Liver (tissue), 8 donors: ENCODE measurements at regions not wholly inside any gene's neighbourhood (a gene's known extent, or its start where the extent isn't known, plus 50 kb on each side); places are given as distances from the start of the nearest gene placed in this dataset.

Experiments
- DNase-seq: peaks from one replicate; pipeline ENCODE4 v3.0.0-alpha.2; 2017; ENCODE audit warnings: low spot score
- H3K27ac ChIP-seq, 2 donors: one replicate each; pipeline ENCODE4 v1.7.0; 2013; ENCODE audit warnings: inconsistent platforms in 2 of 2, low read length in 2 of 2, control low read depth in 1 of 2, low read depth in 1 of 2, mild to moderate bottlenecking in 1 of 2
- H3K27me3 ChIP-seq, 4 donors: one replicate each; pipeline versions ENCODE4 v1.6.1 to v1.7.0; 2013; ENCODE audit warnings: low read length in 3 of 4, inconsistent platforms in 1 of 4, mild to moderate bottlenecking in 1 of 4, moderate library complexity in 1 of 4; ENCODE audit not compliant: control insufficient read depth in 4 of 4, insufficient read depth in 4 of 4
- H3K36me3 ChIP-seq, 4 donors: one replicate each; pipeline versions ENCODE4 v1.6.1 to v1.7.0; 2013; ENCODE audit warnings: low read length in 3 of 4, mild to moderate bottlenecking in 3 of 4, low read depth in 1 of 4, moderate library complexity in 1 of 4; ENCODE audit not compliant: control insufficient read depth in 4 of 4, insufficient read depth in 3 of 4
- H3K4me1 ChIP-seq, 4 donors: one replicate each; pipeline versions ENCODE4 v1.6.1 to v1.7.0; 2013; ENCODE audit warnings: low read length in 3 of 4, mild to moderate bottlenecking in 3 of 4, moderate library complexity in 1 of 4; ENCODE audit not compliant: control insufficient read depth in 4 of 4, insufficient read depth in 4 of 4
- H3K4me3 ChIP-seq, 3 donors: one replicate each; pipeline versions ENCODE4 v1.6.1 to v1.7.0; 2013; ENCODE audit warnings: low read length in 3 of 3, control low read depth in 1 of 3, low read depth in 1 of 3, mild to moderate bottlenecking in 1 of 3
- H3K9ac ChIP-seq, 2 donors: one replicate each; pipeline ENCODE4 v1.7.0; 2013; ENCODE audit warnings: low read length in 2 of 2, mild to moderate bottlenecking in 2 of 2, moderate library complexity in 2 of 2, control low read depth in 1 of 2, low read depth in 1 of 2
- H3K9me3 ChIP-seq, 4 donors: one replicate each; pipeline versions ENCODE4 v1.6.1 to v1.7.0; 2013; ENCODE audit warnings: low read length in 3 of 4; ENCODE audit not compliant: control insufficient read depth in 4 of 4
- EGR1 ChIP-seq, 2 donors: IDR thresholded peaks; 2 replicates each; pipeline ENCODE4 v1.6.1; 2016 to 2018; ENCODE audit warnings: antibody characterized with exemption in 2 of 2, low read depth in 2 of 2
- FOXA1 ChIP-seq: IDR thresholded peaks from 2 replicates; pipeline ENCODE4 v1.6.1; 2016; ENCODE audit warnings: antibody characterized with exemption
- GABPA ChIP-seq, 2 donors: IDR thresholded peaks in 1 of 2; conservative IDR thresholded peaks in 1 of 2; 2 replicates each; pipeline ENCODE4 v1.6.1; 2016; ENCODE audit warnings: antibody characterized with exemption in 2 of 2, mild to moderate bottlenecking in 1 of 2, moderate library complexity in 1 of 2
- HNF4A ChIP-seq, 2 donors: conservative IDR thresholded peaks; 2 replicates each; pipeline ENCODE4 v1.6.1; 2016; ENCODE audit warnings: antibody characterized with exemption in 2 of 2, mild to moderate bottlenecking in 2 of 2
- HNF4G ChIP-seq: IDR thresholded peaks from 2 replicates; pipeline ENCODE4 v1.6.1; 2016; ENCODE audit warnings: antibody characterized with exemption
- JUND ChIP-seq, 2 donors: IDR thresholded peaks; 2 replicates each; pipeline ENCODE4 v1.6.1; 2016; ENCODE audit warnings: antibody characterized with exemption in 2 of 2
- NR2F2 ChIP-seq: IDR thresholded peaks from 2 replicates; pipeline ENCODE4 v1.6.1; 2016; ENCODE audit warnings: antibody characterized with exemption
- RAD21 ChIP-seq, 2 donors: IDR thresholded peaks; 2 replicates each; pipeline ENCODE4 v1.6.1; 2016; ENCODE audit warnings: antibody characterized with exemption in 2 of 2, mild to moderate bottlenecking in 2 of 2
- RXRA ChIP-seq, 2 donors: IDR thresholded peaks; 2 replicates each; pipeline ENCODE4 v1.6.1; 2017 to 2018; ENCODE audit warnings: antibody characterized with exemption in 2 of 2, mild to moderate bottlenecking in 1 of 2
- SP1 ChIP-seq: IDR thresholded peaks from 2 replicates; pipeline ENCODE4 v1.6.1; 2018; ENCODE audit warnings: antibody characterized with exemption, mild to moderate bottlenecking
- TAF1 ChIP-seq: conservative IDR thresholded peaks from 2 replicates; pipeline ENCODE4 v1.6.1; 2016; ENCODE audit warnings: antibody characterized with exemption, mild to moderate bottlenecking
- YY1 ChIP-seq: IDR thresholded peaks from 2 replicates; pipeline ENCODE4 v1.6.1; 2016; ENCODE audit warnings: antibody characterized with exemption, mild to moderate bottlenecking
- WGBS: extraction: QIAGEN DNeasy Blood & Tissue Kit; methylation state at CpG from one replicate; pipeline ENCODE4 v1.1.7; 2013; 5-methylcytosine and 5-hydroxymethylcytosine counted together
- TF ChIP-seq, protein P1 (sequence below): fragments of 150-350 bp; IDR thresholded peaks from 2 replicates; pipeline ENCODE4 v1.5.1; 2017; ENCODE audit warnings: improper control_type of control experiment, low read depth, low read length; ENCODE audit not compliant: missing input control
- TF ChIP-seq, protein P2 (sequence below): IDR thresholded peaks from 2 replicates; pipeline ENCODE4 v1.6.1; 2016; ENCODE audit warnings: antibody characterized with exemption
- donor health status: healthy.
- donor health status: healthy.
- donor health status: healthy.
- donor health status: healthy.
- donor health status: healthy.

DNA sequence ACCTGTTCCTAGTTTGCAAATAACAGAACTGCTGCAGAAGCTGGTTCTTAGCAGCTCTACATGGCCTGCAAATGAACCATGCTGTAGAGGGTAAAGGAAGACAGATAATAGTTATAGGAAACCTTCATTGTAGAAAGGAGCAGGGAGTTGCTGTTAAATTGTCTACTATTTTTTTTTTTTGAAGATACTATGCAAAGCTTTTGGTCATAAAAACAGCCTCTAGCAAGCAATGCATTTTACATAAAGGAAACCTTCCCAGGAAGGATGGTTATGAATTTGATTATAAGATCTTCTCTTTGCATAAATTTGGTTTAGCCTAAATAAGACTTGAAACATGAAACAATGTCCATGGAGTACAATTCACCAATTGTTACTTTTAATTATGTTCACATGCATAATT, 793.4 kb downstream of the SLC4A3 start:
- peaks cover 0 to 3% (median 0%) of the 10 kb centered on the region in 4 donors for H3K27me3 ChIP-seq
- no peaks in the 10 kb centered on the region for H3K36me3 ChIP-seq
- no peak overlapping the region for H3K4me3 ChIP-seq
- no peak overlapping the region for H3K27ac ChIP-seq
- TF ChIP-seq HNF4G (no peak), EGR1 (IDR thresholded peaks at IDR 0.05; ENCODE audit: low read depth in 2 of 2) (no peak)
- no peaks in the 10 kb centered on the region for H3K9me3 ChIP-seq
- H3K9ac ChIP-seq, result no peak overlapping the region
- DNase-seq, result no peak
- H3K4me1 ChIP-seq, result no peaks in the 10 kb centered on the region

DNA sequence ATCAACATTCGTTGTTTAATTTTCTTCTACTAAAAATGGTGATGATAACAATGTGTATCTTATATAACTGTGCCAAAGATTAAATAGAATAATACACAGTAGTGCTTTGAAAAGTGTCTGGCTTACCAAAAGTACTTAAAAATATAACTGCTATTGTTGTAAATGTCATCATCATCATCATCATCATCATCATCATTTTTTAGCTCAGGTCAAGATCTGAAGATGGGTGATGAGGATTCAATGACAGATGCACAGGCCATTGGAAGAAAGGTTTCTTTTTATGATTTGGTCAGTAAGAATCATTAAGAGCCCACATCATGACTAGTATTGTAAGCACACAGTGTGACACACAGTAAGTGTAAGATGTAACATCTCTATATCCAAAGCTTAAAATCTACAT, 795.2 kb downstream of the SLC4A3 start:
- 61% methylated on average over 1 of the region's 1 CpG for WGBS
- TF ChIP-seq YY1 (no peak), SP1 (no peak), EGR1 (IDR thresholded peaks at IDR 0.05; ENCODE audit: low read depth in 2 of 2) (no peak), JUND (IDR thresholded peaks at IDR 0.05) (no peak), GABPA (IDR thresholded peaks at IDR 0.05 in 1 of 2, conservative IDR thresholded peaks at IDR 0.05 in 1 of 2) (no peak), TAF1 (no peak)
- no peak for DNase-seq
- Histone ChIP-seq H3K36me3 (no peaks in the 10 kb centered on the region), H3K27me3 (peaks cover 0 to 3% (median 0%) of the 10 kb centered on the region in 4 donors), H3K27ac (no peak overlapping the region), H3K9ac (no peak overlapping the region), H3K4me3 (no peak overlapping the region), H3K9me3 (no peaks in the 10 kb centered on the region), H3K4me1 (no peaks in the 10 kb centered on the region)

DNA sequence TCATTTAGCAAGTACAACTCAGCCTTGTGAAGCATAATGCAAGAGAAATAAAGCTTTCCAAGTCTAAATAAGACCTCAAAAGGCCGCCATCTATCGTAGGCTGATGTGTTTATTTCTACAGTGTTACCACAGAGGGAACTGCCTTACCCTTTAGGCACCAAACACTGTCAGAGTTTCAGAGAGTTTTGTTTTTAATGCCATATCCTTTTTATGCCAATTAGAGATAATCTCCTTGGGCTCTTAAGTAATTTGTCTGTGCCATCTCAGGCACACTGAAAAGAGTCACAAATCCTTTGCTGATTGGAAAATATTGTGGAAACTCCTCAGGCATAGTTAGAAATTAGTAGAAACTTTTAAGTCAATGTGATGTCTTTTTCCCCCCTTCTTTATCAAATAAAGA, 797.1 kb downstream of the SLC4A3 start:
- WGBS, result 58% methylated on average over 2 of the region's 2 CpGs
- no peaks in the 10 kb centered on the region for H3K36me3 ChIP-seq
- TF ChIP-seq HNF4A (conservative IDR thresholded peaks at IDR 0.05) (no peak), GABPA (IDR thresholded peaks at IDR 0.05 in 1 of 2, conservative IDR thresholded peaks at IDR 0.05 in 1 of 2) (no peak), RAD21 (IDR thresholded peaks at IDR 0.05) (no peak), NR2F2 (no peak), TAF1 (no peak), FOXA1 (no peak), SP1 (no peak)
- TF ChIP-seq, protein P1, sequence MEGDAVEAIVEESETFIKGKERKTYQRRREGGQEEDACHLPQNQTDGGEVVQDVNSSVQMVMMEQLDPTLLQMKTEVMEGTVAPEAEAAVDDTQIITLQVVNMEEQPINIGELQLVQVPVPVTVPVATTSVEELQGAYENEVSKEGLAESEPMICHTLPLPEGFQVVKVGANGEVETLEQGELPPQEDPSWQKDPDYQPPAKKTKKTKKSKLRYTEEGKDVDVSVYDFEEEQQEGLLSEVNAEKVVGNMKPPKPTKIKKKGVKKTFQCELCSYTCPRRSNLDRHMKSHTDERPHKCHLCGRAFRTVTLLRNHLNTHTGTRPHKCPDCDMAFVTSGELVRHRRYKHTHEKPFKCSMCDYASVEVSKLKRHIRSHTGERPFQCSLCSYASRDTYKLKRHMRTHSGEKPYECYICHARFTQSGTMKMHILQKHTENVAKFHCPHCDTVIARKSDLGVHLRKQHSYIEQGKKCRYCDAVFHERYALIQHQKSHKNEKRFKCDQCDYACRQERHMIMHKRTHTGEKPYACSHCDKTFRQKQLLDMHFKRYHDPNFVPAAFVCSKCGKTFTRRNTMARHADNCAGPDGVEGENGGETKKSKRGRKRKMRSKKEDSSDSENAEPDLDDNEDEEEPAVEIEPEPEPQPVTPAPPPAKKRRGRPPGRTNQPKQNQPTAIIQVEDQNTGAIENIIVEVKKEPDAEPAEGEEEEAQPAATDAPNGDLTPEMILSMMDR, result no peak

DNA sequence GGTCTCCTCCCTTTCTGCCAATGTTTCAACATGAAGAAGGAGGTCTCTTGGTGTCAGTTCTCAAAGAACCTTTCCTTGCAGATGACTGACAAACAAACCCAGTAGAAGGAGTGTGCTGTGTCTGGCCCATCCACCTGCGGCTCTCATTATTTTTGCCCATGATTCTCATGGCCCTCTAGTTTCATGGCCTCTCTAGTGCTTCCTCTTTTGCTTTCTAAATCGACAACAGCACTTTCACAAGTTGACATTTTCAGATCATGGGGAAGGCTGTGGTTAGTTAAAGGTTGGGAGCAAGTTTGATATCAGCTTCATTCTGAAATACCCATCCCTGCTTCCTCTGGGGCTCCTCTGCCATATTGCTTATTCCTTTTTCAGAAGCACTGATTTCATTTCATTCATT, 805.2 kb downstream of the SLC4A3 start:
- no peaks in the 10 kb centered on the region for H3K27me3 ChIP-seq
- no peak overlapping the region for H3K27ac ChIP-seq
- H3K9me3 ChIP-seq, result no peaks in the 10 kb centered on the region
- H3K4me1 ChIP-seq, result no peaks in the 10 kb centered on the region
- no peak for DNase-seq
- no peaks in the 10 kb centered on the region for H3K36me3 ChIP-seq
- WGBS, result 73% methylated on average over 2 of the region's 2 CpGs
- H3K4me3 ChIP-seq, result no peak overlapping the region
- no peak for TF ChIP-seq RXRA (IDR thresholded peaks at IDR 0.05)
- no peak for TF ChIP-seq HNF4A (conservative IDR thresholded peaks at IDR 0.05)
- TF ChIP-seq, protein P2, sequence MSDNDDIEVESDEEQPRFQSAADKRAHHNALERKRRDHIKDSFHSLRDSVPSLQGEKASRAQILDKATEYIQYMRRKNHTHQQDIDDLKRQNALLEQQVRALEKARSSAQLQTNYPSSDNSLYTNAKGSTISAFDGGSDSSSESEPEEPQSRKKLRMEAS, result no peak
- H3K9ac ChIP-seq, result no peak overlapping the region

More for the DNA sequence above, 797.1 kb downstream of the SLC4A3 start:
- H3K9me3 ChIP-seq, result no peaks in the 10 kb centered on the region
- H3K9ac ChIP-seq, result no peak overlapping the region
- no peaks in the 10 kb centered on the region for H3K4me1 ChIP-seq
- DNase-seq, result no peak
- no peaks in the 10 kb centered on the region for H3K27me3 ChIP-seq
- H3K27ac ChIP-seq, result no peak overlapping the region
- H3K4me3 ChIP-seq, result no peak overlapping the region
